Neural progenitor cell (in vitro differentiated cells): ENCODE measurements at regions not wholly inside any gene's neighbourhood (a gene's known extent, or its start where the extent isn't known, plus 50 kb on each side); places are given as distances from the start of the nearest gene placed in this dataset.

Experiments
- EZH2 ChIP-seq: fragments of 200-600 bp; sonication (generic); IDR thresholded peaks from 2 replicates; pipeline ENCODE4 v1.6.1; 2017; ENCODE audit warnings: antibody characterized with exemption, mild to moderate bottlenecking, moderate library complexity
- TF ChIP-seq, protein P1 (sequence below): fragments of 200-600 bp; sonication (generic); IDR thresholded peaks from 2 replicates; pipeline ENCODE4 v1.5.1; 2017; ENCODE audit warnings: antibody characterized with exemption, mild to moderate bottlenecking

DNA sequence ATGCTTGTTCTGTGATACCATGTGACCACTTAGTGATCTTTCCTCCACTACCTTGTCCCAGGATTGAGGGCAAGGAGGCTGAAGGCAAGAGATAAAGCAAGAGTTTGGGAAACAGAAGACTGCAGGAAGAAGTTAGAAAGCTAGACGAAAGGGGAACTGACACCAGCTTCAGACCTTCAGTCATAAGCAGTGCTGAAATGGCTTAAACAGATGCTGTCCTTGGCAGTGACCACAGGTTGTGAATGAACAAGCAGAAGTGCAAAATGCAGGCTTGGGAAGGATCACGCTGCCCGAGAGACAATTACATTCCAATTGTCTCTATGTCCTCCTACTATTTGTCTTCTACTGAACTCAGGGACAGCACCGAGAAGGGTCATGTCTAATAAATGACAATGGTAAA, 704.9 kb upstream of the AUTS2 start:
- no peak for TF ChIP-seq EZH2
- TF ChIP-seq, protein P1, sequence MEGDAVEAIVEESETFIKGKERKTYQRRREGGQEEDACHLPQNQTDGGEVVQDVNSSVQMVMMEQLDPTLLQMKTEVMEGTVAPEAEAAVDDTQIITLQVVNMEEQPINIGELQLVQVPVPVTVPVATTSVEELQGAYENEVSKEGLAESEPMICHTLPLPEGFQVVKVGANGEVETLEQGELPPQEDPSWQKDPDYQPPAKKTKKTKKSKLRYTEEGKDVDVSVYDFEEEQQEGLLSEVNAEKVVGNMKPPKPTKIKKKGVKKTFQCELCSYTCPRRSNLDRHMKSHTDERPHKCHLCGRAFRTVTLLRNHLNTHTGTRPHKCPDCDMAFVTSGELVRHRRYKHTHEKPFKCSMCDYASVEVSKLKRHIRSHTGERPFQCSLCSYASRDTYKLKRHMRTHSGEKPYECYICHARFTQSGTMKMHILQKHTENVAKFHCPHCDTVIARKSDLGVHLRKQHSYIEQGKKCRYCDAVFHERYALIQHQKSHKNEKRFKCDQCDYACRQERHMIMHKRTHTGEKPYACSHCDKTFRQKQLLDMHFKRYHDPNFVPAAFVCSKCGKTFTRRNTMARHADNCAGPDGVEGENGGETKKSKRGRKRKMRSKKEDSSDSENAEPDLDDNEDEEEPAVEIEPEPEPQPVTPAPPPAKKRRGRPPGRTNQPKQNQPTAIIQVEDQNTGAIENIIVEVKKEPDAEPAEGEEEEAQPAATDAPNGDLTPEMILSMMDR, result no peak
